Ishikawa (cell line): ENCODE measurements at regions not wholly inside any gene's neighbourhood (a gene's known extent, or its start where the extent isn't known, plus 50 kb on each side); places are given as distances from the start of the nearest gene placed in this dataset.

Experiments used
- CREB1 ChIP-seq: IDR thresholded peaks from 2 replicates; pipeline ENCODE4 v1.6.1; 2012; ENCODE audit warnings: low read depth
- EGR1 ChIP-seq: IDR thresholded peaks from 2 replicates; pipeline ENCODE4 v1.6.1; 2012
- YY1 ChIP-seq: IDR thresholded peaks from 2 replicates; pipeline ENCODE4 v1.6.1; 2012; ENCODE audit warnings: low read depth
- TF ChIP-seq, protein P1 (sequence below): IDR thresholded peaks from 2 replicates; pipeline ENCODE4 v1.6.1; 2012
- TF ChIP-seq, protein P2 (sequence below): IDR thresholded peaks from 2 replicates; pipeline ENCODE4 v1.6.1; 2012; ENCODE audit warnings: low read depth, mild to moderate bottlenecking
- TF ChIP-seq, protein P3 (sequence below): IDR thresholded peaks from 2 replicates; pipeline ENCODE4 v1.6.1; 2012

DNA sequence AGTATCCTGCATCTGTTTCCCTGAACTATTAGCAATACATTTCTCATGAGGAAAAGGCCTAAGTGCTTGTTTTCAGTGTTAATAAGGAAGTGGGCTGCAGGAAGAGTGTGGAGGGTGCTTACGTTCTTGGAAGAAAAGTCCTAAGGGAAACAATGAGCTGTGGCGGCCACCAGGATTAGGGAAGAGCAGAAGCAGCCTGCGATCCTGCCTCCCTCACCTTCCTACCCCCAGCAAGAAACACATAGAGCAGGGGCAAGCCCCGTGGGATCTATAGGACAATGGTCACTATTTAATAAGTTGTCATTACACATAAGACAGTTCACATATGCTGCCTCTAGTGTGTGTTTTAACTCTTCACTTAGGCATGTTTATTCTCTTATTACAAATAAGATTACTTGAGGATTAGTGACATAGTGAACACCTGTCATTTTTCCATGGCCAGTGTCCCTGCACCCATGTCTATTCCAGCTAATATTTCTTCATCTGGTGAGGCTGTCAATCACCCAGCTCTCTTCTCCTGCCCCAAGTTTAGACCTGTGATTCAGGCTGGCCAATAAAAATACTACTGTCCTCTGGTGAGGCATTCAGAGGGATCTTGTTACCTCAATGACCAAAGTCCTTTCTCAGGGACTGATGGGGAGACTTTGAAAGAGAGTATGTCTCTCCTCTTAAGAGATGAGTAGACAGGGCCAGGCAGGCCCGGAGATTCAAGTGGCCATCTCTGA lies 510.9 kb upstream of the CELF4 start:
- no peak for TF ChIP-seq YY1
- no peak for TF ChIP-seq CREB1
- TF ChIP-seq, protein P1, sequence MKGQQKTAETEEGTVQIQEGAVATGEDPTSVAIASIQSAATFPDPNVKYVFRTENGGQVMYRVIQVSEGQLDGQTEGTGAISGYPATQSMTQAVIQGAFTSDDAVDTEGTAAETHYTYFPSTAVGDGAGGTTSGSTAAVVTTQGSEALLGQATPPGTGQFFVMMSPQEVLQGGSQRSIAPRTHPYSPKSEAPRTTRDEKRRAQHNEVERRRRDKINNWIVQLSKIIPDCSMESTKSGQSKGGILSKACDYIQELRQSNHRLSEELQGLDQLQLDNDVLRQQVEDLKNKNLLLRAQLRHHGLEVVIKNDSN = no peak
- TF ChIP-seq, protein P2, sequence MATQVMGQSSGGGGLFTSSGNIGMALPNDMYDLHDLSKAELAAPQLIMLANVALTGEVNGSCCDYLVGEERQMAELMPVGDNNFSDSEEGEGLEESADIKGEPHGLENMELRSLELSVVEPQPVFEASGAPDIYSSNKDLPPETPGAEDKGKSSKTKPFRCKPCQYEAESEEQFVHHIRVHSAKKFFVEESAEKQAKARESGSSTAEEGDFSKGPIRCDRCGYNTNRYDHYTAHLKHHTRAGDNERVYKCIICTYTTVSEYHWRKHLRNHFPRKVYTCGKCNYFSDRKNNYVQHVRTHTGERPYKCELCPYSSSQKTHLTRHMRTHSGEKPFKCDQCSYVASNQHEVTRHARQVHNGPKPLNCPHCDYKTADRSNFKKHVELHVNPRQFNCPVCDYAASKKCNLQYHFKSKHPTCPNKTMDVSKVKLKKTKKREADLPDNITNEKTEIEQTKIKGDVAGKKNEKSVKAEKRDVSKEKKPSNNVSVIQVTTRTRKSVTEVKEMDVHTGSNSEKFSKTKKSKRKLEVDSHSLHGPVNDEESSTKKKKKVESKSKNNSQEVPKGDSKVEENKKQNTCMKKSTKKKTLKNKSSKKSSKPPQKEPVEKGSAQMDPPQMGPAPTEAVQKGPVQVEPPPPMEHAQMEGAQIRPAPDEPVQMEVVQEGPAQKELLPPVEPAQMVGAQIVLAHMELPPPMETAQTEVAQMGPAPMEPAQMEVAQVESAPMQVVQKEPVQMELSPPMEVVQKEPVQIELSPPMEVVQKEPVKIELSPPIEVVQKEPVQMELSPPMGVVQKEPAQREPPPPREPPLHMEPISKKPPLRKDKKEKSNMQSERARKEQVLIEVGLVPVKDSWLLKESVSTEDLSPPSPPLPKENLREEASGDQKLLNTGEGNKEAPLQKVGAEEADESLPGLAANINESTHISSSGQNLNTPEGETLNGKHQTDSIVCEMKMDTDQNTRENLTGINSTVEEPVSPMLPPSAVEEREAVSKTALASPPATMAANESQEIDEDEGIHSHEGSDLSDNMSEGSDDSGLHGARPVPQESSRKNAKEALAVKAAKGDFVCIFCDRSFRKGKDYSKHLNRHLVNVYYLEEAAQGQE = no peak
- TF ChIP-seq, protein P3, sequence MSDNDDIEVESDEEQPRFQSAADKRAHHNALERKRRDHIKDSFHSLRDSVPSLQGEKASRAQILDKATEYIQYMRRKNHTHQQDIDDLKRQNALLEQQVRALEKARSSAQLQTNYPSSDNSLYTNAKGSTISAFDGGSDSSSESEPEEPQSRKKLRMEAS = no peak
- no peak for TF ChIP-seq EGR1
